Gastroesophageal sphincter (tissue), 3 donors: ENCODE measurements at regions not wholly inside any gene's neighbourhood (a gene's known extent, or its start where the extent isn't known, plus 50 kb on each side); places are given as distances from the start of the nearest gene placed in this dataset.

Experiments used
- EP300 ChIP-seq: sonication (generic); formaldehyde crosslinking; IDR thresholded peaks from one replicate; pipeline ENCODE4 v1.6.1; 2017; ENCODE audit warnings: antibody characterized with exemption, mild to moderate bottlenecking
- POLR2A ChIP-seq, 2 donors: fragments of 450-650 bp; IDR thresholded peaks; one replicate each; pipeline ENCODE4 v1.6.1; 2017; ENCODE audit warnings: antibody characterized with exemption in 2 of 2, mild to moderate bottlenecking in 2 of 2, moderate library complexity in 1 of 2
- TF ChIP-seq, protein P1 (sequence below), 4 experiments: fragments of 200-600 bp in 2 of 4; fragments of 450-650 bp in 2 of 4; sonication (generic) in 1 of 4; IDR thresholded peaks; one replicate each; pipeline ENCODE4 v1.5.1; 2017 to 2019; ENCODE audit warnings: antibody characterized with exemption in 4 of 4, mild to moderate bottlenecking in 2 of 4, moderate library complexity in 2 of 4

DNA sequence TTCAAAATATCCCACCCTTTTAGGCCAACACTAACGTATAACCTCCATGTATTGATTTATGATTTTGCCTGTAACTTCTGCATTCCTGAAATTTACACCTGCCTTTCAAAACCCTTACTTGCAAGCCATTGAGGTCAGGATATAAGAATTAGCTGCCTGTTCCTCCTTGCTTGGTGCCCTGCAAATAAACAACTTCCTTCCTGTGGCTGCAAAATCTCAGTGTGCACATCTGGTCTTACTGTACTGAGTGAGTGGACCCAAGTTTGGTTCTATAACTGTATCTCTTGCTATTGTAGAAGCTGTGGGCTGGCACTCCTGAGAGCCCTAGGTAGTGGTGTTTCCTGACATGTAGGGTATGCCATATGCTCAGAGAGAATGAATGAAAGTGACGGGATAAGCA is 191.1 kb upstream of the RASGRP1 start:
- TF ChIP-seq, protein P1, sequence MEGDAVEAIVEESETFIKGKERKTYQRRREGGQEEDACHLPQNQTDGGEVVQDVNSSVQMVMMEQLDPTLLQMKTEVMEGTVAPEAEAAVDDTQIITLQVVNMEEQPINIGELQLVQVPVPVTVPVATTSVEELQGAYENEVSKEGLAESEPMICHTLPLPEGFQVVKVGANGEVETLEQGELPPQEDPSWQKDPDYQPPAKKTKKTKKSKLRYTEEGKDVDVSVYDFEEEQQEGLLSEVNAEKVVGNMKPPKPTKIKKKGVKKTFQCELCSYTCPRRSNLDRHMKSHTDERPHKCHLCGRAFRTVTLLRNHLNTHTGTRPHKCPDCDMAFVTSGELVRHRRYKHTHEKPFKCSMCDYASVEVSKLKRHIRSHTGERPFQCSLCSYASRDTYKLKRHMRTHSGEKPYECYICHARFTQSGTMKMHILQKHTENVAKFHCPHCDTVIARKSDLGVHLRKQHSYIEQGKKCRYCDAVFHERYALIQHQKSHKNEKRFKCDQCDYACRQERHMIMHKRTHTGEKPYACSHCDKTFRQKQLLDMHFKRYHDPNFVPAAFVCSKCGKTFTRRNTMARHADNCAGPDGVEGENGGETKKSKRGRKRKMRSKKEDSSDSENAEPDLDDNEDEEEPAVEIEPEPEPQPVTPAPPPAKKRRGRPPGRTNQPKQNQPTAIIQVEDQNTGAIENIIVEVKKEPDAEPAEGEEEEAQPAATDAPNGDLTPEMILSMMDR (IDR thresholded peaks at IDR 0.05) = no peak
- TF ChIP-seq EP300 = no peak
- TF ChIP-seq POLR2A (IDR thresholded peaks at IDR 0.05) = no peak
